H1 (cell line): ENCODE measurements at regions not wholly inside any gene's neighbourhood (a gene's known extent, or its start where the extent isn't known, plus 50 kb on each side); places are given as distances from the start of the nearest gene placed in this dataset.

Experiments used
- HDAC6 ChIP-seq: IDR thresholded peaks from one replicate; pipeline ENCODE4 v1.7.1; 2012; ENCODE audit warnings: low read depth, mild to moderate bottlenecking, inconsistent platforms, low read length, moderate library complexity
- KDM5A ChIP-seq: fragments of 200-600 bp; IDR thresholded peaks from 2 replicates; pipeline ENCODE4 v1.7.1; 2012; ENCODE audit warnings: mild to moderate bottlenecking, low read length, inconsistent platforms, mixed read lengths
- SAP30 ChIP-seq: fragments of 300-600 bp; sonication (generic); IDR thresholded peaks from 2 replicates; pipeline ENCODE4 v1.7.1; 2012; ENCODE audit warnings: low read length, moderate library complexity, mild to moderate bottlenecking, inconsistent platforms; ENCODE audit not compliant: insufficient read depth, insufficient replicate concordance
- SIN3A ChIP-seq, 2 experiments: IDR thresholded peaks in 1 of 2; conservative IDR thresholded peaks in 1 of 2; 2 replicates each; pipeline ENCODE4 v1.6.1; 2011 to 2012; ENCODE audit warnings: low read length in 2 of 2, improper control_type of control experiment in 1 of 2, low read depth in 1 of 2, mild to moderate bottlenecking in 1 of 2
- TF ChIP-seq, protein P1 (sequence below): IDR thresholded peaks from 2 replicates; pipeline ENCODE4 v1.6.1; 2011; ENCODE audit warnings: low read depth, mild to moderate bottlenecking, low read length; ENCODE audit not compliant: insufficient read depth
- TF ChIP-seq, protein P2 (sequence below), 3 experiments: IDR thresholded peaks; 1 replicate in 2 of 3; 2 replicates in 1 of 3; pipeline versions ENCODE4 v1.5.1 to v1.6.1; 2011; ENCODE audit warnings: low read length in 3 of 3, mild to moderate bottlenecking in 3 of 3, inconsistent platforms in 2 of 3, low read depth in 1 of 3, moderate library complexity in 1 of 3; ENCODE audit not compliant: insufficient read depth in 1 of 3; ENCODE audit errors: control extremely low read depth in 1 of 3

DNA sequence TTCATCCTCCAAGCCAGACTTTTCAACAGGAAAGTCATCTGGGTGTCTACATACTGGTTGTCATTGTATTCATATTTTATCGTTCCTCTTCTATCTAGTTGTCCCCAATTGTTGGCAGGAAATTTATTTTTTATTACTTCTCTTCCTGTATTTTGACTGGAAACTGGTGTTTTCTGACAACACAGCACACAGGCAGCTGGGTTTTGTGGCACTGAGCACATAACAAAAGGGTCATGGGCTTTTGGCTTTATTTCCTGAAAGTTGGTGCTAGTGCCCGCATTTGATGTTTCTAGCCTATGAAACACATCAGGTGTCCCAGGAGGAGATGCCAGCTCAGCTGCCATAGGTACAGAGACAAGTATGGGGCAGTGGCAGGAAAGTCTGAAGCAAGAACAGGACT, 126.4 kb downstream of the TMEM17 start (continued):
- TF ChIP-seq HDAC6: no peak
- TF ChIP-seq KDM5A: no peak
- TF ChIP-seq SIN3A (conservative IDR thresholded peaks at IDR 0.05 in 1 of 2, IDR thresholded peaks at IDR 0.05 in 1 of 2; ENCODE audit: low read depth in 1 of 2, low read length in 2 of 2): no peak
- TF ChIP-seq, protein P1, sequence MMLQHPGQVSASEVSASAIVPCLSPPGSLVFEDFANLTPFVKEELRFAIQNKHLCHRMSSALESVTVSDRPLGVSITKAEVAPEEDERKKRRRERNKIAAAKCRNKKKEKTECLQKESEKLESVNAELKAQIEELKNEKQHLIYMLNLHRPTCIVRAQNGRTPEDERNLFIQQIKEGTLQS: no peak
- TF ChIP-seq SAP30: no peak
- TF ChIP-seq, protein P2, sequence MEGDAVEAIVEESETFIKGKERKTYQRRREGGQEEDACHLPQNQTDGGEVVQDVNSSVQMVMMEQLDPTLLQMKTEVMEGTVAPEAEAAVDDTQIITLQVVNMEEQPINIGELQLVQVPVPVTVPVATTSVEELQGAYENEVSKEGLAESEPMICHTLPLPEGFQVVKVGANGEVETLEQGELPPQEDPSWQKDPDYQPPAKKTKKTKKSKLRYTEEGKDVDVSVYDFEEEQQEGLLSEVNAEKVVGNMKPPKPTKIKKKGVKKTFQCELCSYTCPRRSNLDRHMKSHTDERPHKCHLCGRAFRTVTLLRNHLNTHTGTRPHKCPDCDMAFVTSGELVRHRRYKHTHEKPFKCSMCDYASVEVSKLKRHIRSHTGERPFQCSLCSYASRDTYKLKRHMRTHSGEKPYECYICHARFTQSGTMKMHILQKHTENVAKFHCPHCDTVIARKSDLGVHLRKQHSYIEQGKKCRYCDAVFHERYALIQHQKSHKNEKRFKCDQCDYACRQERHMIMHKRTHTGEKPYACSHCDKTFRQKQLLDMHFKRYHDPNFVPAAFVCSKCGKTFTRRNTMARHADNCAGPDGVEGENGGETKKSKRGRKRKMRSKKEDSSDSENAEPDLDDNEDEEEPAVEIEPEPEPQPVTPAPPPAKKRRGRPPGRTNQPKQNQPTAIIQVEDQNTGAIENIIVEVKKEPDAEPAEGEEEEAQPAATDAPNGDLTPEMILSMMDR (IDR thresholded peaks at IDR 0.05; ENCODE audit: control extremely low read depth in 1 of 3, insufficient read depth in 1 of 3, low read depth in 1 of 3, low read length in 3 of 3): no peak
